MCF 10A (cell line): ENCODE measurements at regions not wholly inside any gene's neighbourhood (a gene's known extent, or its start where the extent isn't known, plus 50 kb on each side); places are given as distances from the start of the nearest gene placed in this dataset.
"Not testable (repeated sequence)": the region's sequence is repeated elsewhere in the genome, so short reads cannot be mapped to it uniquely, and the experiment has no call there.

Experiments used
- BruUV-seq: library from RNA; stranded (reverse); fragments of 400-500 nt; replicated peaks from 2 replicates; lab custom pipeline; 2021; lab: Mats Ljungman, UMichigan
- CTCF ChIA-PET: fragments of 300-600 bp; sonication (Branson Sonifier 250); formaldehyde crosslinking; extraction: SDS; loops from one replicate; lab custom pipeline; 2021; ENCODE audit warnings: antibody characterized with exemption, inconsistent platforms; lab: Yijun Ruan, JAX
- POLR2A ChIA-PET: fragments of 300-600, 350-650 bp; sonication (Branson Sonifier 250); formaldehyde crosslinking; extraction: SDS; loops from one replicate; lab custom pipeline; 2020; ENCODE audit warnings: antibody characterized with exemption, inconsistent platforms; lab: Yijun Ruan, JAX
- DNase-seq: peaks from one replicate; pipeline ENCODE4 v3.0.0-alpha.2; 2018; ENCODE audit not compliant: unreplicated experiment
- H3K27ac Mint-ChIP-seq: one replicate; pipeline ENCODE4 v1.8.0; 2022; ENCODE audit warnings: mild to moderate bottlenecking, low read depth, mixed read lengths; ENCODE audit not compliant: unreplicated experiment
- H3K27me3 Mint-ChIP-seq: one replicate; pipeline ENCODE4 v1.8.0; 2022; ENCODE audit warnings: mixed read lengths; ENCODE audit not compliant: insufficient read depth, unreplicated experiment
- H3K36me3 Mint-ChIP-seq: one replicate; pipeline ENCODE4 v1.8.0; 2022; ENCODE audit warnings: mild to moderate bottlenecking, moderate library complexity, mixed read lengths; ENCODE audit not compliant: insufficient read depth, unreplicated experiment
- H3K4me1 Mint-ChIP-seq: one replicate; pipeline ENCODE4 v1.8.0; 2022; ENCODE audit warnings: mixed read lengths; ENCODE audit not compliant: insufficient read depth, unreplicated experiment
- H3K4me3 Mint-ChIP-seq: one replicate; pipeline ENCODE4 v1.8.0; 2022; ENCODE audit warnings: mild to moderate bottlenecking, moderate library complexity, mixed read lengths; ENCODE audit not compliant: unreplicated experiment
- H3K9me3 Mint-ChIP-seq: one replicate; pipeline ENCODE4 v1.8.0; 2022; ENCODE audit warnings: mixed read lengths; ENCODE audit not compliant: unreplicated experiment
- CTCF ChIP-seq: fragments of 200-600 bp; IDR thresholded peaks from one replicate; pipeline ENCODE4 v1.8.0; 2022; ENCODE audit warnings: antibody characterized with exemption, mild to moderate bottlenecking; ENCODE audit not compliant: unreplicated experiment
- intact Hi-C: fragments of 100-400 bp; cut with micrococcal nuclease; formaldehyde crosslinking; loops from 2 replicates; pipeline ENCODE4 v1.14.1; 2022

GRCh38 chr21:17393413-17393812, 119.4 kb upstream of the CXADR start:
- no peaks in the 10 kb centered on the region for H3K36me3 Mint-ChIP-seq
- no peaks in the 10 kb centered on the region for H3K9me3 Mint-ChIP-seq
- H3K4me3 Mint-ChIP-seq: no peak overlapping the region
- ChIA-PET POLR2A (interaction anchor here (0.9 kb wide), 1 partner anchor 119 kb away, joined by 3 read pairs; no protein-coding TSS in a partner anchor), CTCF (interaction anchor here (0.9 to 2.0 kb wide), 4 partner anchors 13 to 193 kb away, joined by 3 to 9 read pairs (median 4); no protein-coding TSS in a partner anchor)
- BruUV-seq: no TSS peak
- intact Hi-C loops: no loop called here
- no peak for DNase-seq
- H3K27ac Mint-ChIP-seq: no peak overlapping the region
- no peaks in the 10 kb centered on the region for H3K4me1 Mint-ChIP-seq
- no peaks in the 10 kb centered on the region for H3K27me3 Mint-ChIP-seq
- TF ChIP-seq CTCF: no peak

- BruUV-seq: no TSS peak
- intact Hi-C loops: no loop called here
- H3K27me3 Mint-ChIP-seq: no peaks in the 10 kb centered on the region
- POLR2A ChIA-PET: no interaction called here
- TF ChIP-seq CTCF: no peak
- no peak overlapping the region for H3K27ac Mint-ChIP-seq
- H3K4me3 Mint-ChIP-seq: no peak overlapping the region
- CTCF ChIA-PET: interaction anchor here (0.6 to 0.7 kb wide), 2 partner anchors 9 to 112 kb away, joined by 3 read pairs; no protein-coding TSS in a partner anchor
- no peak for DNase-seq
- no peaks in the 10 kb centered on the region for H3K4me1 Mint-ChIP-seq
- H3K36me3 Mint-ChIP-seq: no peaks in the 10 kb centered on the region
- H3K9me3 Mint-ChIP-seq: no peaks in the 10 kb centered on the region
Measured at GRCh38 chr21:17396948-17397347, 115.9 kb upstream of the CXADR start.

GRCh38 chr21:17397703-17398102, 115.1 kb upstream of the CXADR start:
- H3K4me1 Mint-ChIP-seq: no peaks in the 10 kb centered on the region
- TF ChIP-seq CTCF: no peak
- no TSS peak for BruUV-seq
- ChIA-PET CTCF (interaction anchor here (0.6 kb wide), 1 partner anchor 210 kb away, joined by 3 read pairs; no protein-coding TSS in a partner anchor), POLR2A (no interaction called here)
- no peaks in the 10 kb centered on the region for H3K9me3 Mint-ChIP-seq
- DNase-seq: no peak
- H3K27ac Mint-ChIP-seq: no peak overlapping the region
- H3K27me3 Mint-ChIP-seq: no peaks in the 10 kb centered on the region
- intact Hi-C loops: no loop called here
- H3K36me3 Mint-ChIP-seq: no peaks in the 10 kb centered on the region
- H3K4me3 Mint-ChIP-seq: no peak overlapping the region

- H3K9me3 Mint-ChIP-seq, DNase-seq, H3K27ac Mint-ChIP-seq, intact Hi-C loops, POLR2A ChIA-PET, H3K36me3 Mint-ChIP-seq, H3K4me1 Mint-ChIP-seq, H3K4me3 Mint-ChIP-seq, BruUV-seq, H3K27me3 Mint-ChIP-seq: not testable (repeated sequence)
- CTCF ChIA-PET: interaction anchor here (0.8 kb wide), 1 partner anchor 156 kb away, joined by 5 read pairs; no protein-coding TSS in a partner anchor
Measured at GRCh38 chr21:17398954-17399353, 113.9 kb upstream of the CXADR start.
